ENCODE measurements at regions not wholly inside any gene's neighbourhood (a gene's known extent, or its start where the extent isn't known, plus 50 kb on each side); places are given as distances from the start of the nearest gene placed in this dataset.

GRCh38 chr5:139733698-139734538 lies 61.7 kb upstream of the PSD2 start:
- Mint-ChIP-seq H3K27ac (no peak overlapping the region), H3K4me1 (no peaks in the 10 kb centered on the region), H3K27me3 (no peaks in the 10 kb centered on the region), H3K36me3 (ENCODE audit: low read depth) (no peaks in the 10 kb centered on the region), H3K9me3 (no peaks in the 10 kb centered on the region), H3K4me3 (no peak overlapping the region)
- no peak for DNase-seq
- TF ChIP-seq CTCF (IDR thresholded peaks at IDR 0.05): no peak
- CTCF ChIA-PET: no interaction called here
- POLR2A ChIA-PET: no interaction called here
- intact Hi-C loops (cut with micrococcal nuclease): no loop called here
- no peak for ATAC-seq (ENCODE audit: low read depth)

- no peak overlapping the region for H3K27ac Mint-ChIP-seq
- DNase-seq (no peak), ATAC-seq (ENCODE audit: low read depth) (no peak)
- intact Hi-C loops (cut with micrococcal nuclease): no loop called here
- POLR2A ChIA-PET: no interaction called here
- H3K36me3 Mint-ChIP-seq (ENCODE audit: low read depth): no peaks in the 10 kb centered on the region
- CTCF ChIA-PET: no interaction called here
- no peaks in the 10 kb centered on the region for H3K27me3 Mint-ChIP-seq
- H3K4me1 Mint-ChIP-seq: peaks cover 1% of the 10 kb centered on the region
- H3K4me3 Mint-ChIP-seq: no peak overlapping the region
- no peaks in the 10 kb centered on the region for H3K9me3 Mint-ChIP-seq
- TF ChIP-seq CTCF (IDR thresholded peaks at IDR 0.05): no peak
Measured at GRCh38 chr5:139734539-139734916, 61.1 kb upstream of the PSD2 start.

GRCh38 chr5:139738193-139739149 lies 57.1 kb upstream of the PSD2 start:
- ChIA-PET CTCF (no interaction called here), POLR2A (interaction anchor here (0.5 to 1.6 kb wide), 3 partner anchors 9 to 90 kb away, joined by 3 to 5 read pairs (median 3); partner anchors contain the start of gene CXXC5)
- Mint-ChIP-seq H3K4me3 (no peak overlapping the region), H3K36me3 (ENCODE audit: low read depth) (no peaks in the 10 kb centered on the region), H3K27ac (no peak overlapping the region), H3K27me3 (no peaks in the 10 kb centered on the region), H3K4me1 (peaks cover 28% of the 10 kb centered on the region), H3K9me3 (no peaks in the 10 kb centered on the region)
- ATAC-seq (ENCODE audit: low read depth) (no peak), DNase-seq (no peak)
- intact Hi-C loops (cut with micrococcal nuclease): no loop called here
- TF ChIP-seq CTCF (IDR thresholded peaks at IDR 0.05): no peak

GRCh38 chr5:139739150-139739974 lies 56.2 kb upstream of the PSD2 start:
- DNase-seq: no peak
- no peak overlapping the region for H3K4me3 Mint-ChIP-seq
- ChIA-PET POLR2A (interaction anchor here (0.5 to 1.6 kb wide), 5 partner anchors 8 to 91 kb away, joined by 3 to 5 read pairs (median 4); partner anchors contain the start of gene CXXC5), CTCF (interaction anchor here (1.2 to 1.6 kb wide), 2 partner anchors 26 to 36 kb away, joined by 3 to 4 read pairs; no protein-coding TSS in a partner anchor)
- no peaks in the 10 kb centered on the region for H3K27me3 Mint-ChIP-seq
- no peaks in the 10 kb centered on the region for H3K9me3 Mint-ChIP-seq
- peaks cover 37% of the 10 kb centered on the region for H3K4me1 Mint-ChIP-seq
- no peak for ATAC-seq (ENCODE audit: low read depth)
- H3K36me3 Mint-ChIP-seq (ENCODE audit: low read depth): no peaks in the 10 kb centered on the region
- no peak for TF ChIP-seq CTCF (IDR thresholded peaks at IDR 0.05)
- H3K27ac Mint-ChIP-seq: no peak overlapping the region
- intact Hi-C loops (cut with micrococcal nuclease): no loop called here
